Lung (tissue), 11 donors: ENCODE measurements at regions not wholly inside any gene's neighbourhood (a gene's known extent, or its start where the extent isn't known, plus 50 kb on each side); places are given as distances from the start of the nearest gene placed in this dataset.

Experiments
- ATAC-seq: fragments of 200-7000 bp; cut with Tn5 transposase; one replicate; pipeline ENCODE4 v1.9.1; 2020; ENCODE audit warnings: moderate number of reproducible peaks; ENCODE audit not compliant: insufficient read depth, low FRiP score
- DNase-seq, 3 donors: peaks; one replicate each; pipeline ENCODE4 v3.0.0-alpha.2; 2013 to 2017
- H3K27ac ChIP-seq, 2 donors: one replicate each; pipeline ENCODE4 v1.5.1; 2013; ENCODE audit warnings: mild to moderate bottlenecking in 2 of 2, moderate library complexity in 2 of 2, control low read depth in 1 of 2, inconsistent platforms in 1 of 2, low read depth in 1 of 2, low read length in 1 of 2
- H3K27me3 ChIP-seq, 3 donors: one replicate each; pipeline ENCODE4 v1.5.1; 2013; ENCODE audit warnings: low read length in 2 of 3; ENCODE audit not compliant: control insufficient read depth in 3 of 3, insufficient read depth in 3 of 3
- H3K36me3 ChIP-seq, 4 donors: one replicate each; pipeline ENCODE4 v1.5.1; 2013; ENCODE audit warnings: low read length in 4 of 4, mild to moderate bottlenecking in 1 of 4, moderate library complexity in 1 of 4; ENCODE audit not compliant: control insufficient read depth in 4 of 4, insufficient read depth in 4 of 4
- H3K4me1 ChIP-seq, 5 donors: one replicate each; pipeline ENCODE4 v1.5.1; 2013; ENCODE audit warnings: low read length in 5 of 5, mild to moderate bottlenecking in 2 of 5, moderate library complexity in 1 of 5; ENCODE audit not compliant: control insufficient read depth in 5 of 5, insufficient read depth in 5 of 5
- H3K4me3 ChIP-seq: one replicate; pipeline ENCODE4 v1.5.1; 2013; ENCODE audit warnings: mild to moderate bottlenecking, control low read depth, moderate library complexity
- H3K9ac ChIP-seq, 2 donors: one replicate each; pipeline ENCODE4 v1.5.1; 2013; ENCODE audit warnings: low read length in 2 of 2, control low read depth in 1 of 2; ENCODE audit not compliant: insufficient read depth in 1 of 2
- H3K9me3 ChIP-seq, 4 donors: one replicate each; pipeline ENCODE4 v1.5.1; 2013; ENCODE audit warnings: low read length in 3 of 4, mild to moderate bottlenecking in 1 of 4, moderate library complexity in 1 of 4; ENCODE audit not compliant: control insufficient read depth in 4 of 4, insufficient read depth in 3 of 4
- WGBS, 2 donors: extraction: QIAGEN DNeasy Blood & Tissue Kit; methylation state at CpG; one replicate each; pipeline ENCODE4 v1.1.7; 2013; 5-methylcytosine and 5-hydroxymethylcytosine counted together
- TF ChIP-seq, protein P1 (sequence below): IDR thresholded peaks from 2 replicates; pipeline ENCODE4 v1.5.1; 2012; ENCODE audit warnings: mild to moderate bottlenecking; ENCODE audit errors: control extremely low read depth, extremely low read depth
- donor health status: control.
- donor health status: control.
- donor health status: Bipolar disorder and iron deficiency.
- donor health status: healthy.
- donor health status: DM: yes; HTN: yes; CAD: no.

DNA sequence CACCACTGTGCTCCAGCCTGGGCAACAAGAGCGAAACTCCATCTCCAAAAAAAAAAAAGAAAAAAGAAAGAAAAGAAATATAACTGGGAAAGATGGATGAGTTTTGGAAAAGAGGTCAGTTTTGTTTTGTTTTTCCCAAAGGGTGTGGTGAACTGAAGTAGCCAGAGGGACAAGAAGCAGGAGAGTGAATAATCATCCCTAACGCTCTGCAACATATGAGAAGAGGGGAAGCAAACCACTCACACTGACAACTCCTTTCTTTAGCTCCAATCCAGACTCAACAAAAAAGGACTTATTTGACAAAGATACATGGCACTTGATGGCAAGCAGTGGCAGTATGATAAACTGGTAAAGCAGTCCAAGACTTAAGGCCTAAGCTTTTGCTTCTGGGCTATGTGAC, 176.1 kb upstream of the HMHB1 start:
- Histone ChIP-seq H3K27ac (no peak overlapping the region), H3K9me3 (no peaks in the 10 kb centered on the region), H3K36me3 (no peaks in the 10 kb centered on the region), H3K4me1 (peaks cover 0 to 16% (median 4%) of the 10 kb centered on the region in 5 donors), H3K9ac (no peak overlapping the region), H3K27me3 (no peaks in the 10 kb centered on the region), H3K4me3 (no peak overlapping the region)
- TF ChIP-seq, protein P1, sequence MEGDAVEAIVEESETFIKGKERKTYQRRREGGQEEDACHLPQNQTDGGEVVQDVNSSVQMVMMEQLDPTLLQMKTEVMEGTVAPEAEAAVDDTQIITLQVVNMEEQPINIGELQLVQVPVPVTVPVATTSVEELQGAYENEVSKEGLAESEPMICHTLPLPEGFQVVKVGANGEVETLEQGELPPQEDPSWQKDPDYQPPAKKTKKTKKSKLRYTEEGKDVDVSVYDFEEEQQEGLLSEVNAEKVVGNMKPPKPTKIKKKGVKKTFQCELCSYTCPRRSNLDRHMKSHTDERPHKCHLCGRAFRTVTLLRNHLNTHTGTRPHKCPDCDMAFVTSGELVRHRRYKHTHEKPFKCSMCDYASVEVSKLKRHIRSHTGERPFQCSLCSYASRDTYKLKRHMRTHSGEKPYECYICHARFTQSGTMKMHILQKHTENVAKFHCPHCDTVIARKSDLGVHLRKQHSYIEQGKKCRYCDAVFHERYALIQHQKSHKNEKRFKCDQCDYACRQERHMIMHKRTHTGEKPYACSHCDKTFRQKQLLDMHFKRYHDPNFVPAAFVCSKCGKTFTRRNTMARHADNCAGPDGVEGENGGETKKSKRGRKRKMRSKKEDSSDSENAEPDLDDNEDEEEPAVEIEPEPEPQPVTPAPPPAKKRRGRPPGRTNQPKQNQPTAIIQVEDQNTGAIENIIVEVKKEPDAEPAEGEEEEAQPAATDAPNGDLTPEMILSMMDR = no peak
- no peak for ATAC-seq
- DNase-seq = no peak
- 81 to 83% methylated on average over 2 of the region's 2 CpGs for WGBS, 2 donors

- DNase-seq = peak; percentile 15 to 67 (median 46)
- Histone ChIP-seq H3K9ac (no peak overlapping the region), H3K4me3 (no peak overlapping the region), H3K27ac (no peak overlapping the region), H3K27me3 (no peaks in the 10 kb centered on the region), H3K4me1 (peaks cover 0 to 20% (median 4%) of the 10 kb centered on the region in 5 donors), H3K9me3 (no peaks in the 10 kb centered on the region), H3K36me3 (no peaks in the 10 kb centered on the region)
- peak; percentile 84 for ATAC-seq
- WGBS, 2 donors = 79 to 82% methylated on average over 6 of the region's 6 CpGs
- TF ChIP-seq, protein P1 = no peak
Measured at GRCh38 chr5:143635146-143635752, 176.7 kb upstream of the HMHB1 start.

- DNase-seq (no peak), ATAC-seq (no peak)
- TF ChIP-seq, protein P1 = no peak
- Histone ChIP-seq H3K9ac (no peak overlapping the region), H3K9me3 (no peaks in the 10 kb centered on the region), H3K27me3 (no peaks in the 10 kb centered on the region), H3K4me1 (peaks cover 2 to 21% (median 4%) of the 10 kb centered on the region in 5 donors), H3K4me3 (no peak overlapping the region), H3K36me3 (no peaks in the 10 kb centered on the region), H3K27ac (no peak overlapping the region)
Measured at GRCh38 chr5:143634689-143635088, 177.3 kb upstream of the HMHB1 start.
